RWPE1 (cell line): ENCODE measurements at regions not wholly inside any gene's neighbourhood (a gene's known extent, or its start where the extent isn't known, plus 50 kb on each side); places are given as distances from the start of the nearest gene placed in this dataset.

Experiments used
- CTCF ChIA-PET: fragments of 350-600 bp; sonication (Branson Sonifier 250); formaldehyde crosslinking; extraction: SDS; loops from one replicate; lab custom pipeline; 2021; lab: Yijun Ruan, JAX
- POLR2A ChIA-PET: fragments of 400-600 bp; formaldehyde crosslinking; extraction: SDS; loops from one replicate; lab custom pipeline; 2020; ENCODE audit warnings: antibody characterized with exemption; ENCODE audit not compliant: low non-redundant PET; lab: Yijun Ruan, JAX
- DNase-seq: peaks from one replicate; pipeline ENCODE4 v3.0.0; 2012; ENCODE audit warnings: low spot score
- H3K27ac ChIP-seq: fragments of 450-650 bp; 2 replicates; pipeline ENCODE4 v1.5.1; 2017
- TF ChIP-seq, protein P1 (sequence below): fragments of 450-650 bp; conservative IDR thresholded peaks from 2 replicates; pipeline ENCODE4 v1.5.1; 2017; ENCODE audit warnings: low read depth, mild to moderate bottlenecking

GRCh38 chr2:64852771-64853241, 136.4 kb upstream of the SLC1A4 start:
- POLR2A ChIA-PET = no interaction called here
- CTCF ChIA-PET = no interaction called here
- TF ChIP-seq, protein P1, sequence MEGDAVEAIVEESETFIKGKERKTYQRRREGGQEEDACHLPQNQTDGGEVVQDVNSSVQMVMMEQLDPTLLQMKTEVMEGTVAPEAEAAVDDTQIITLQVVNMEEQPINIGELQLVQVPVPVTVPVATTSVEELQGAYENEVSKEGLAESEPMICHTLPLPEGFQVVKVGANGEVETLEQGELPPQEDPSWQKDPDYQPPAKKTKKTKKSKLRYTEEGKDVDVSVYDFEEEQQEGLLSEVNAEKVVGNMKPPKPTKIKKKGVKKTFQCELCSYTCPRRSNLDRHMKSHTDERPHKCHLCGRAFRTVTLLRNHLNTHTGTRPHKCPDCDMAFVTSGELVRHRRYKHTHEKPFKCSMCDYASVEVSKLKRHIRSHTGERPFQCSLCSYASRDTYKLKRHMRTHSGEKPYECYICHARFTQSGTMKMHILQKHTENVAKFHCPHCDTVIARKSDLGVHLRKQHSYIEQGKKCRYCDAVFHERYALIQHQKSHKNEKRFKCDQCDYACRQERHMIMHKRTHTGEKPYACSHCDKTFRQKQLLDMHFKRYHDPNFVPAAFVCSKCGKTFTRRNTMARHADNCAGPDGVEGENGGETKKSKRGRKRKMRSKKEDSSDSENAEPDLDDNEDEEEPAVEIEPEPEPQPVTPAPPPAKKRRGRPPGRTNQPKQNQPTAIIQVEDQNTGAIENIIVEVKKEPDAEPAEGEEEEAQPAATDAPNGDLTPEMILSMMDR = no peak
- H3K27ac ChIP-seq = no peak overlapping the region
- DNase-seq = no peak

DNA sequence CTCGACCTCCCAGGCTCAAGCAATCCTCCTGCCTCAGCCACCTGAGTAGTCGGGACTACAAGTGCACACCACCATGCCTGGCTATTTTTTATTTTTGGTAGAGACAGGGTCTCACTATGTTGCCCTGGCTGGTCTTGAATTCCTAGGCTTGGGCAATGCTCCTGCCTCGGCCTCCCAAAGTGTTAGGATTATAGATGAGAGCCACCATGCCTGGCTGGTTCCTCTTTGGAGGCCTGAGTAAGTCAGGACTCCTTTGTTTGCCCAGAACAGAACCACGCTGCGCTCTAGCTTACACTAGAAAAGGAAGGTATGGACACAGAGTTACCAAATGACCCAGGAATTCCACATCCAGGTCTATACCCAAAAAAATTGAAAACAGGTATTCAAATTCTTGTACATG, 135.9 kb upstream of the SLC1A4 start:
- TF ChIP-seq, protein P1 = no peak
- no peak overlapping the region for H3K27ac ChIP-seq
- DNase-seq = no peak
- ChIA-PET POLR2A (no interaction called here), CTCF (no interaction called here)

GRCh38 chr2:64853894-64854293, 135.3 kb upstream of the SLC1A4 start:
- DNase-seq = no peak
- ChIA-PET CTCF (no interaction called here), POLR2A (no interaction called here)
- no peak overlapping the region for H3K27ac ChIP-seq
- TF ChIP-seq, protein P1 = no peak

DNA sequence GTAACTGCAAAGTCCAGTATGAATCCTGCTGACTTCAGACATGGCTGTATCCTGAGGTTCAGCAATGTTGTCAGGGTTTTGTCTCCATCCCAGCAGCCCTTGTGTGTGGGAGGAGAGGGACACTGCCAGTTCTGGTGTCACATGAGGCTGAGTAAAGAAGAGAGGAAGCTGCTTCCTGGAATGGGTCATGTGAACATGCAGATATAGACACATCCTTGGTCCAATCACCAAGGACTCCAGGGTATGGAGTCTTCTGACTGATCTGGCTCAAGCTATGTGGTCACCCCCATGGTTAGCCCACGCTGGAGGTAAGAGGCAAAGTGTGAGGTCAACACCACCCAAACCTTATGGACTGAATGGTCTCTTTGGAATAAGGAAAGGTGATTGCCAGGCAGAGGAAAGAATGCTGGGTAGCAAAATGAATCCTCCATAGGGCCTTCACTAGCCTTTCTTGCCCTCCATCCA, 134.4 kb upstream of the SLC1A4 start:
- CTCF ChIA-PET = interaction anchor here (1.4 kb wide), 1 partner anchor 21 kb away, joined by 4 read pairs; no protein-coding TSS in a partner anchor
- no peak overlapping the region for H3K27ac ChIP-seq
- TF ChIP-seq, protein P1 = no peak
- DNase-seq = no peak
- POLR2A ChIA-PET = no interaction called here

GRCh38 chr2:64857581-64858471, 131.4 kb upstream of the SLC1A4 start:
- DNase-seq = no peak
- peak overlapping the region; percentile 89 for H3K27ac ChIP-seq
- CTCF ChIA-PET = interaction anchor here (0.6 kb wide), 1 partner anchor 215 kb away, joined by 4 read pairs; no protein-coding TSS in a partner anchor

More at GRCh38 chr2:64857581-64858471, 131.4 kb upstream of the SLC1A4 start:
- TF ChIP-seq, protein P1 = no peak
- POLR2A ChIA-PET = interaction anchor here (1.2 kb wide), 1 partner anchor 107 kb away, joined by 4 read pairs; no protein-coding TSS in a partner anchor
